ENCODE measurements at regions not wholly inside any gene's neighbourhood (a gene's known extent, or its start where the extent isn't known, plus 50 kb on each side); places are given as distances from the start of the nearest gene placed in this dataset.

GRCh38 chr2:14988600-14988999 lies 356.1 kb downstream of the LRATD1 start:
- TF ChIP-seq EZH2 (IDR thresholded peaks at IDR 0.05; ENCODE audit: borderline replicate concordance, low read depth, low read length), result no peak
- no peak for TF ChIP-seq TCF7 (IDR thresholded peaks at IDR 0.05; ENCODE audit: borderline replicate concordance)
- TF ChIP-seq HNRNPH1 (optimal IDR thresholded peaks at IDR 0.05; ENCODE audit: low read depth, low read length), result no peak
- TF ChIP-seq REST (IDR thresholded peaks at IDR 0.05; ENCODE audit: borderline replicate concordance), result no peak
- no peak for TF ChIP-seq REST (CRISPR knock-in tag; IDR thresholded peaks at IDR 0.05; ENCODE audit: low read depth)

Data from K562 (cell line).